K562 (cell line): ENCODE measurements at regions not wholly inside any gene's neighbourhood (a gene's known extent, or its start where the extent isn't known, plus 50 kb on each side); places are given as distances from the start of the nearest gene placed in this dataset.
"Not testable (repeated sequence)": the region's sequence is repeated elsewhere in the genome, so short reads cannot be mapped to it uniquely, and the experiment has no call there.

Experiments used
- CTCF ChIP-seq, 3 experiments: IDR thresholded peaks in 2 of 3; conservative IDR thresholded peaks in 1 of 3; 2 replicates each; pipeline ENCODE4 v1.5.1; 2011 to 2012; ENCODE audit warnings: low read length in 3 of 3, mild to moderate bottlenecking in 3 of 3, control low read depth in 2 of 3, improper control_type of control experiment in 1 of 3, inconsistent platforms in 1 of 3, low read depth in 1 of 3, mixed read lengths in 1 of 3, moderate library complexity in 1 of 3; ENCODE audit not compliant: insufficient read depth in 2 of 3
- NR2C1 ChIP-seq, 2 experiments: fragments of 450-650 bp; IDR thresholded peaks; 2 replicates each; pipeline ENCODE4 v1.6.1; 2017; ENCODE audit warnings: mild to moderate bottlenecking in 2 of 2, antibody characterized with exemption in 1 of 2, inconsistent platforms in 1 of 2, missing compliant biosample characterization in 1 of 2, missing genetic modification characterization in 1 of 2
- TRIM28 ChIP-seq: fragments of 450-650 bp; IDR thresholded peaks from 2 replicates; pipeline ENCODE4 v1.6.1; 2017
- UBTF ChIP-seq, 2 experiments: IDR thresholded peaks; 2 replicates each; pipeline ENCODE4 v1.6.1; 2012; ENCODE audit warnings: improper control_type of control experiment in 2 of 2, low read depth in 2 of 2, low read length in 2 of 2, borderline replicate concordance in 1 of 2
- YY1 ChIP-seq, 3 experiments: IDR thresholded peaks; 2 replicates each; pipeline ENCODE4 v1.6.1; 2011; ENCODE audit warnings: low read length in 2 of 3, mild to moderate bottlenecking in 2 of 3, moderate library complexity in 2 of 3, borderline replicate concordance in 1 of 3, control low read depth in 1 of 3, low read depth in 1 of 3; ENCODE audit not compliant: insufficient read depth in 3 of 3, insufficient replicate concordance in 2 of 3, control insufficient read depth in 1 of 3, insufficient read length in 1 of 3; ENCODE audit errors: extremely low read depth in 1 of 3
- ZNF274 ChIP-seq: IDR thresholded peaks from 2 replicates; pipeline ENCODE4 v1.6.1; 2011; ENCODE audit warnings: low read depth, mild to moderate bottlenecking, low read length, moderate library complexity, borderline replicate concordance

- not testable (repeated sequence) for TF ChIP-seq YY1 (IDR thresholded peaks at IDR 0.05; ENCODE audit: borderline replicate concordance in 1 of 3, control insufficient read depth in 1 of 3, extremely low read depth in 1 of 3, insufficient read depth in 3 of 3, insufficient read length in 1 of 3, insufficient replicate concordance in 2 of 3, low read depth in 1 of 3, low read length in 2 of 3); NR2C1 (IDR thresholded peaks at IDR 0.05); NR2C1 (tag; IDR thresholded peaks at IDR 0.05); CTCF (IDR thresholded peaks at IDR 0.05 in 2 of 3, conservative IDR thresholded peaks at IDR 0.05 in 1 of 3; ENCODE audit: insufficient read depth in 2 of 3, low read depth in 1 of 3, low read length in 3 of 3); ZNF274; UBTF (IDR thresholded peaks at IDR 0.05; ENCODE audit: borderline replicate concordance in 1 of 2, low read depth in 2 of 2, low read length in 2 of 2); TRIM28
These were observed 189.7 kb downstream of the BCL2L11 start for GRCh38 chr2:111310395-111310794.
